Body of pancreas (tissue), 4 donors: ENCODE measurements at regions not wholly inside any gene's neighbourhood (a gene's known extent, or its start where the extent isn't known, plus 50 kb on each side); places are given as distances from the start of the nearest gene placed in this dataset.

Experiments
- CTCF ChIP-seq, 7 experiments: fragments of 450-650 bp in 4 of 7; fragments of 200-600 bp in 3 of 7; sonication (generic) in 3 of 7; IDR thresholded peaks; one replicate each; pipeline ENCODE4 v1.5.1; 2016 to 2019; ENCODE audit warnings: antibody characterized with exemption in 7 of 7
- POLR2A ChIP-seq, 3 donors: fragments of 450-650 bp; IDR thresholded peaks; one replicate each; pipeline ENCODE4 v1.6.1; 2016; ENCODE audit warnings: antibody characterized with exemption in 3 of 3, mild to moderate bottlenecking in 2 of 3

- no peak for TF ChIP-seq CTCF (IDR thresholded peaks at IDR 0.05)
- no peak for TF ChIP-seq POLR2A (IDR thresholded peaks at IDR 0.05)
Observed at GRCh38 chr7:140242057-140243031, 65.6 kb upstream of the KDM7A start.
